Amygdala (tissue), 56 donors: ENCODE measurements at regions not wholly inside any gene's neighbourhood (a gene's known extent, or its start where the extent isn't known, plus 50 kb on each side); places are given as distances from the start of the nearest gene placed in this dataset.

Source experiments
- DNase-seq, 56 donors: peaks; one replicate each; lab custom pipeline; 2025; lab: John Stamatoyannopoulos, UW

GRCh38 chr15:37824717-37825382 lies 109.6 kb upstream of the TMCO5A start:
- DNase-seq: no peak

- DNase-seq: no peak
Measured at GRCh38 chr15:37837276-37837675, 97.2 kb upstream of the TMCO5A start.

GRCh38 chr15:37847776-37848175 lies 86.7 kb upstream of the TMCO5A start:
- DNase-seq: no peak

GRCh38 chr15:37856109-37856508 lies 78.3 kb upstream of the TMCO5A start:
- DNase-seq: no peak

- DNase-seq: no peak
Measured at GRCh38 chr15:37860896-37861295, 73.5 kb upstream of the TMCO5A start.

- DNase-seq: no peak
Measured at GRCh38 chr15:37865687-37866086, 68.8 kb upstream of the TMCO5A start.

- no peak for DNase-seq
Measured at GRCh38 chr15:37870711-37871110, 63.7 kb upstream of the TMCO5A start.

GRCh38 chr15:37872661-37873060 lies 61.8 kb upstream of the TMCO5A start:
- no peak for DNase-seq

GRCh38 chr15:37873336-37873735 lies 61.1 kb upstream of the TMCO5A start:
- DNase-seq: no peak

- no peak for DNase-seq
Measured at GRCh38 chr15:37876900-37877299, 57.5 kb upstream of the TMCO5A start.

- no peak for DNase-seq
Measured at GRCh38 chr15:37877851-37878741, 56.3 kb upstream of the TMCO5A start.

- DNase-seq: peak in 2 of 56 donors; percentile 1
Measured at GRCh38 chr15:37880009-37880834, 54.2 kb upstream of the TMCO5A start.

GRCh38 chr15:37880835-37881153 lies 53.6 kb upstream of the TMCO5A start:
- no peak for DNase-seq

GRCh38 chr15:37881237-37882013 lies 53.0 kb upstream of the TMCO5A start:
- no peak for DNase-seq

- DNase-seq: no peak
Measured at GRCh38 chr15:37882640-37883039, 51.8 kb upstream of the TMCO5A start.
